HEK293T (cell line): ENCODE measurements at regions not wholly inside any gene's neighbourhood (a gene's known extent, or its start where the extent isn't known, plus 50 kb on each side); places are given as distances from the start of the nearest gene placed in this dataset.
"Not testable (repeated sequence)": the region's sequence is repeated elsewhere in the genome, so short reads cannot be mapped to it uniquely, and the experiment has no call there.

Experiments used
- CTCF ChIA-PET: fragments of 350-600 bp; formaldehyde crosslinking; extraction: SDS; loops from one replicate; lab custom pipeline; 2021; ENCODE audit warnings: antibody characterized with exemption, inconsistent platforms; lab: Yijun Ruan, JAX
- POLR2A ChIA-PET: fragments of 350-600 bp; formaldehyde crosslinking; extraction: SDS; loops from one replicate; lab custom pipeline; 2020; ENCODE audit warnings: antibody characterized with exemption, inconsistent platforms; lab: Yijun Ruan, JAX
- DNase-seq: peaks from one replicate; pipeline ENCODE4 v3.0.0; 2012; ENCODE audit warnings: mixed read lengths; ENCODE audit errors: extremely low spot score
- ARNT ChIP-seq: fragments of 450-650 bp; IDR thresholded peaks from 2 replicates; pipeline ENCODE4 v1.6.1; 2017; ENCODE audit warnings: mild to moderate bottlenecking
- BHLHE40 ChIP-seq: fragments of 450-650 bp; IDR thresholded peaks from 2 replicates; pipeline ENCODE4 v1.6.1; 2016; ENCODE audit warnings: mild to moderate bottlenecking, moderate library complexity, borderline replicate concordance
- CTBP1 ChIP-seq: fragments of 450-650 bp; IDR thresholded peaks from 2 replicates; pipeline ENCODE4 v1.6.1; 2016; ENCODE audit warnings: borderline replicate concordance
- ELF4 ChIP-seq: fragments of 450-650 bp; IDR thresholded peaks from 2 replicates; pipeline ENCODE4 v1.6.1; 2017; ENCODE audit warnings: antibody characterized with exemption
- FOXA1 ChIP-seq: fragments of 450-650 bp; IDR thresholded peaks from 2 replicates; pipeline ENCODE4 v1.6.1; 2016; ENCODE audit warnings: mild to moderate bottlenecking
- FOXK2 ChIP-seq: fragments of 450-650 bp; IDR thresholded peaks from 2 replicates; pipeline ENCODE4 v1.6.1; 2016; ENCODE audit warnings: mild to moderate bottlenecking
- FOXM1 ChIP-seq: fragments of 450-650 bp; IDR thresholded peaks from 2 replicates; pipeline ENCODE4 v1.6.1; 2017; ENCODE audit warnings: mild to moderate bottlenecking, borderline replicate concordance
- HDGF ChIP-seq: fragments of 450-650 bp; IDR thresholded peaks from 2 replicates; pipeline ENCODE4 v1.6.1; 2017; ENCODE audit warnings: antibody characterized with exemption, borderline replicate concordance
- L3MBTL2 ChIP-seq: fragments of 450-650 bp; conservative IDR thresholded peaks from 2 replicates; pipeline ENCODE4 v1.6.1; 2016; ENCODE audit warnings: mild to moderate bottlenecking
- NFRKB ChIP-seq: fragments of 450-650 bp; IDR thresholded peaks from 2 replicates; pipeline ENCODE4 v1.6.1; 2016; ENCODE audit warnings: mild to moderate bottlenecking, moderate library complexity
- PKNOX1 ChIP-seq: fragments of 450-650 bp; IDR thresholded peaks from 2 replicates; pipeline ENCODE4 v1.6.1; 2016
- SP1 ChIP-seq: fragments of 450-650 bp; IDR thresholded peaks from 2 replicates; pipeline ENCODE4 v1.6.1; 2017
- SUZ12 ChIP-seq: fragments of 450-650 bp; IDR thresholded peaks from 2 replicates; pipeline ENCODE4 v1.6.1; 2016; ENCODE audit warnings: mild to moderate bottlenecking
- ZNF384 ChIP-seq: fragments of 450-650 bp; IDR thresholded peaks from 2 replicates; pipeline ENCODE4 v1.6.1; 2016

GRCh38 chr17:61539728-61540127 is 51.3 kb downstream of the NACA2 start:
- POLR2A ChIA-PET, DNase-seq, CTCF ChIA-PET: not testable (repeated sequence)

GRCh38 chr17:61538480-61538879 is 52.5 kb downstream of the NACA2 start:
- no peak for DNase-seq
- ChIA-PET CTCF (no interaction called here), POLR2A (interaction anchor here (0.9 kb wide), 1 partner anchor 43 kb away, joined by 3 read pairs; no protein-coding TSS in a partner anchor)
- TF ChIP-seq ZNF384 (0 out of 2 replicates have a peak, but pooled peaks have one; percentile 19), NFRKB (no peak)

GRCh38 chr17:61537264-61537771 is 53.7 kb downstream of the NACA2 start:
- POLR2A ChIA-PET: interaction anchor here (1.0 kb wide), 1 partner anchor 14 kb away, joined by 3 read pairs; no protein-coding TSS in a partner anchor
- TF ChIP-seq ZNF384: no peak
- peak; percentile 72 for TF ChIP-seq PKNOX1
- DNase-seq: no peak
- CTCF ChIA-PET: interaction anchor here (0.8 kb wide), 1 partner anchor 187 kb away, joined by 4 read pairs; no protein-coding TSS in a partner anchor

GRCh38 chr17:61536422-61536955 is 54.5 kb downstream of the NACA2 start:
- POLR2A ChIA-PET: interaction anchor here (1.0 kb wide), 1 partner anchor 13 kb away, joined by 3 read pairs; no protein-coding TSS in a partner anchor
- CTCF ChIA-PET: interaction anchor here (0.8 kb wide), 1 partner anchor 188 kb away, joined by 4 read pairs; no protein-coding TSS in a partner anchor
- TF ChIP-seq NFRKB (no peak), SUZ12 (no peak), FOXM1 (no peak), ELF4 (no peak), FOXA1 (no peak), SP1 (no peak), L3MBTL2 (no peak), ZNF384 (no peak), HDGF (no peak), CTBP1 (no peak), FOXK2 (no peak), BHLHE40 (no peak), ARNT (no peak)
- DNase-seq: no peak
